Suprapubic skin (tissue), 4 donors: ENCODE measurements at regions not wholly inside any gene's neighbourhood (a gene's known extent, or its start where the extent isn't known, plus 50 kb on each side); places are given as distances from the start of the nearest gene placed in this dataset.

ENCODE experiments used
- DNase-seq, 2 donors: peaks; one replicate each; pipeline ENCODE4 v3.0.0-alpha.2; 2019; ENCODE audit warnings: low spot score in 2 of 2
- H3K27ac ChIP-seq: fragments of 200-600 bp; sonication (generic); one replicate; pipeline ENCODE4 v1.5.1; 2019
- H3K27me3 ChIP-seq: fragments of 200-600 bp; sonication (generic); one replicate; pipeline ENCODE4 v1.5.1; 2019
- H3K36me3 ChIP-seq: fragments of 200-600 bp; sonication (generic); one replicate; pipeline ENCODE4 v1.5.1; 2019
- H3K4me1 ChIP-seq: fragments of 200-600 bp; sonication (generic); one replicate; pipeline ENCODE4 v1.5.1; 2019
- H3K4me3 ChIP-seq: fragments of 200-600 bp; sonication (generic); one replicate; pipeline ENCODE4 v1.5.1; 2019; ENCODE audit warnings: mild to moderate bottlenecking
- H3K9me3 ChIP-seq: fragments of 200-600 bp; sonication (generic); one replicate; pipeline ENCODE4 v1.5.1; 2019
- CTCF ChIP-seq, 2 donors: fragments of 200-600 bp in 1 of 2; fragments of 450-650 bp in 1 of 2; sonication (generic) in 1 of 2; IDR thresholded peaks; one replicate each; pipeline ENCODE4 v1.5.1; 2016 to 2019; ENCODE audit warnings: antibody characterized with exemption in 2 of 2, mild to moderate bottlenecking in 1 of 2, moderate library complexity in 1 of 2
- EP300 ChIP-seq: sonication (generic); formaldehyde crosslinking; IDR thresholded peaks from one replicate; pipeline ENCODE4 v1.6.1; 2017; ENCODE audit warnings: antibody characterized with exemption
- POLR2A ChIP-seq, 2 donors: fragments of 450-650 bp; IDR thresholded peaks; one replicate each; pipeline ENCODE4 v1.6.1; 2017; ENCODE audit warnings: antibody characterized with exemption in 2 of 2, mild to moderate bottlenecking in 2 of 2, moderate library complexity in 2 of 2
- POLR2AphosphoS5 ChIP-seq, 3 donors: sonication (generic); formaldehyde crosslinking; IDR thresholded peaks; one replicate each; pipeline ENCODE4 v1.6.1; 2017; ENCODE audit warnings: antibody characterized with exemption in 3 of 3
- WGBS: methylation state at CpG from one replicate; pipeline ENCODE4 v1.1.5; 2018; 5-methylcytosine and 5-hydroxymethylcytosine counted together

GRCh38 chr6:19209202-19209601, 628.0 kb upstream of the ID4 start:
- TF ChIP-seq POLR2A (IDR thresholded peaks at IDR 0.05) (no peak), POLR2AphosphoS5 (IDR thresholded peaks at IDR 0.05) (no peak)
- H3K27me3 ChIP-seq, result no peaks in the 10 kb centered on the region
- DNase-seq, result no peak
- H3K9me3 ChIP-seq, result no peaks in the 10 kb centered on the region
- H3K4me3 ChIP-seq, result no peak overlapping the region
- no peaks in the 10 kb centered on the region for H3K4me1 ChIP-seq
- no peaks in the 10 kb centered on the region for H3K36me3 ChIP-seq
- H3K27ac ChIP-seq, result no peak overlapping the region
- WGBS, result 78% methylated on average over 2 of the region's 2 CpGs

- no peak for DNase-seq
- no peak overlapping the region for H3K27ac ChIP-seq
- H3K27me3 ChIP-seq, result no peaks in the 10 kb centered on the region
- no peak overlapping the region for H3K4me3 ChIP-seq
- 92% methylated on average over 14 of the region's 14 CpGs for WGBS
- H3K36me3 ChIP-seq, result no peaks in the 10 kb centered on the region
- no peaks in the 10 kb centered on the region for H3K9me3 ChIP-seq
- H3K4me1 ChIP-seq, result no peaks in the 10 kb centered on the region
- TF ChIP-seq EP300 (no peak), CTCF (IDR thresholded peaks at IDR 0.05) (no peak), POLR2A (IDR thresholded peaks at IDR 0.05) (no peak), POLR2AphosphoS5 (IDR thresholded peaks at IDR 0.05) (no peak)
Measured at GRCh38 chr6:19210849-19211590, 626.1 kb upstream of the ID4 start.

GRCh38 chr6:19214231-19214630, 622.9 kb upstream of the ID4 start:
- 65% methylated on average over 2 of the region's 2 CpGs for WGBS
- DNase-seq, result no peak
- H3K4me1 ChIP-seq, result no peaks in the 10 kb centered on the region
- H3K4me3 ChIP-seq, result no peak overlapping the region
- H3K9me3 ChIP-seq, result no peaks in the 10 kb centered on the region
- no peaks in the 10 kb centered on the region for H3K27me3 ChIP-seq
- TF ChIP-seq CTCF (IDR thresholded peaks at IDR 0.05) (no peak), POLR2A (IDR thresholded peaks at IDR 0.05) (no peak), POLR2AphosphoS5 (IDR thresholded peaks at IDR 0.05) (no peak), EP300 (no peak)
- H3K36me3 ChIP-seq, result no peaks in the 10 kb centered on the region
- H3K27ac ChIP-seq, result no peak overlapping the region

GRCh38 chr6:19219931-19220330, 617.2 kb upstream of the ID4 start:
- no peak overlapping the region for H3K27ac ChIP-seq
- no peaks in the 10 kb centered on the region for H3K4me1 ChIP-seq
- H3K4me3 ChIP-seq, result no peak overlapping the region
- WGBS, result 30% methylated on average over 1 of the region's 1 CpG
- DNase-seq, result no peak
- H3K27me3 ChIP-seq, result no peaks in the 10 kb centered on the region
- TF ChIP-seq CTCF (IDR thresholded peaks at IDR 0.05) (no peak), POLR2AphosphoS5 (IDR thresholded peaks at IDR 0.05) (no peak), POLR2A (IDR thresholded peaks at IDR 0.05) (no peak), EP300 (no peak)
- H3K36me3 ChIP-seq, result no peaks in the 10 kb centered on the region
- H3K9me3 ChIP-seq, result no peaks in the 10 kb centered on the region

GRCh38 chr6:19231878-19232561, 605.1 kb upstream of the ID4 start:
- no peak for TF ChIP-seq POLR2A (IDR thresholded peaks at IDR 0.05)
- TF ChIP-seq CTCF (IDR thresholded peaks at IDR 0.05), result no peak
- no peak for TF ChIP-seq EP300
- TF ChIP-seq POLR2AphosphoS5 (IDR thresholded peaks at IDR 0.05), result no peak
- Histone ChIP-seq H3K9me3 (no peaks in the 10 kb centered on the region), H3K4me3 (no peak overlapping the region), H3K27me3 (no peaks in the 10 kb centered on the region), H3K36me3 (no peaks in the 10 kb centered on the region), H3K27ac (peak overlapping the region; percentile 69), H3K4me1 (no peaks in the 10 kb centered on the region)
- DNase-seq, result no peak
- WGBS, result 68% methylated on average over 5 of the region's 5 CpGs
